ENCODE measurements at regions not wholly inside any gene's neighbourhood (a gene's known extent, or its start where the extent isn't known, plus 50 kb on each side); places are given as distances from the start of the nearest gene placed in this dataset.

GRCh38 chr4:174408841-174409552 lies 113.3 kb downstream of the HPGD start:
- Histone ChIP-seq H3K4me1 (no peaks in the 10 kb centered on the region), H3K27ac (no peak overlapping the region), H3K27me3 (no peaks in the 10 kb centered on the region), H3K9me3 (no peaks in the 10 kb centered on the region), H3K36me3 (no peaks in the 10 kb centered on the region), H3K4me3 (no peak overlapping the region)
- WGBS, 2 donors: 93 to 95% methylated on average over 8 of the region's 8 CpGs
- no peak for DNase-seq
- ATAC-seq (ENCODE audit: low FRiP score in 2 of 2): no peak
- TF ChIP-seq POLR2A (IDR thresholded peaks at IDR 0.05): no peak
- TF ChIP-seq POLR2AphosphoS5 (IDR thresholded peaks at IDR 0.05): no peak
- TF ChIP-seq, protein P1, sequence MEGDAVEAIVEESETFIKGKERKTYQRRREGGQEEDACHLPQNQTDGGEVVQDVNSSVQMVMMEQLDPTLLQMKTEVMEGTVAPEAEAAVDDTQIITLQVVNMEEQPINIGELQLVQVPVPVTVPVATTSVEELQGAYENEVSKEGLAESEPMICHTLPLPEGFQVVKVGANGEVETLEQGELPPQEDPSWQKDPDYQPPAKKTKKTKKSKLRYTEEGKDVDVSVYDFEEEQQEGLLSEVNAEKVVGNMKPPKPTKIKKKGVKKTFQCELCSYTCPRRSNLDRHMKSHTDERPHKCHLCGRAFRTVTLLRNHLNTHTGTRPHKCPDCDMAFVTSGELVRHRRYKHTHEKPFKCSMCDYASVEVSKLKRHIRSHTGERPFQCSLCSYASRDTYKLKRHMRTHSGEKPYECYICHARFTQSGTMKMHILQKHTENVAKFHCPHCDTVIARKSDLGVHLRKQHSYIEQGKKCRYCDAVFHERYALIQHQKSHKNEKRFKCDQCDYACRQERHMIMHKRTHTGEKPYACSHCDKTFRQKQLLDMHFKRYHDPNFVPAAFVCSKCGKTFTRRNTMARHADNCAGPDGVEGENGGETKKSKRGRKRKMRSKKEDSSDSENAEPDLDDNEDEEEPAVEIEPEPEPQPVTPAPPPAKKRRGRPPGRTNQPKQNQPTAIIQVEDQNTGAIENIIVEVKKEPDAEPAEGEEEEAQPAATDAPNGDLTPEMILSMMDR (IDR thresholded peaks at IDR 0.05): no peak
- TF ChIP-seq EP300 (IDR thresholded peaks at IDR 0.05): no peak

DNA sequence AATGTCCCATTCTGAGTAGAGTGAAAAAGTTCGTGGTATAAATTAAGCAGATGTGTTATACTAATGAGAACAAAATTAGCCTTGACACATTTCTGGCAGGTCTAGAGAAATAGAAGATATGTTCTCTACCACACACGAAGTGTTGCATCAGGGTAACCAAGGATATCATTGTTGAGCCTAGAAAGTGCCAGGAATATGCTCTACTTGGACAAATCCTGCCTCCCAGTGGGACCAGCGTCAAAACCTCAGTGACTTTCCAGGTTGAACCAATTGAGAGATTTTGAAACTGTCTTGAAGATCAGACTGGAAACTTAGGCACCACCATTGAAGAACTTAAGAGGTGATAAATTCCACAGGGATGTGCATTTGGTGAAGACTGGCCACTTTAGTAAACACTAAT lies 115.9 kb downstream of the HPGD start:
- 64% methylated on average over 3 of the region's 3 CpGs for WGBS, 2 donors
- TF ChIP-seq POLR2AphosphoS5 (IDR thresholded peaks at IDR 0.05) (no peak), POLR2A (IDR thresholded peaks at IDR 0.05) (no peak), EP300 (IDR thresholded peaks at IDR 0.05) (no peak)
- TF ChIP-seq, protein P1 (IDR thresholded peaks at IDR 0.05): no peak
- Histone ChIP-seq H3K4me3 (no peak overlapping the region), H3K27ac (no peak overlapping the region), H3K27me3 (no peaks in the 10 kb centered on the region), H3K4me1 (peaks cover 0 to 6% (median 0%) of the 10 kb centered on the region in 4 donors), H3K36me3 (no peaks in the 10 kb centered on the region), H3K9me3 (no peaks in the 10 kb centered on the region)
- ATAC-seq (ENCODE audit: low FRiP score in 2 of 2) (no peak), DNase-seq (no peak)

DNA sequence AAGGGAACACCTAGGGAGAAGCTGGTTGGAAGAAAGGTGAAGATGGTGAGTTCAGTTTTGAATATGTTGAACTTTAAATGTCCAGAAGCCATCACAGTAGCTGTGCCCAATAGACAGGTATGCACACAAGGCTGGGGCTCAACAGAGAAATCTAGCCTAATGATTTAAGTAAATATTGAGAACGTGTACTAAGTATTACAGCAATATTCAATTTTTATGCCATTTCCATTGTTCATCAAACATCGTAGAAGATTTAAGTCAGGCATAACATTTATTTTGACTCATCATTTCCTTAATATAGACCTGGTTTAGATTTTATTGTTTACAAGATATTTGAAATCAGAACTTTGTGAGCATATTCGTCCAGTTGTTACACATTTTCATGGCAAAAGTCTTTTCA lies 116.4 kb downstream of the HPGD start:
- TF ChIP-seq, protein P1 (IDR thresholded peaks at IDR 0.05): no peak
- TF ChIP-seq EP300 (IDR thresholded peaks at IDR 0.05) (no peak), POLR2AphosphoS5 (IDR thresholded peaks at IDR 0.05) (no peak), POLR2A (IDR thresholded peaks at IDR 0.05) (no peak)
- no peak overlapping the region for H3K27ac ChIP-seq
- ATAC-seq (ENCODE audit: low FRiP score in 2 of 2) (no peak), DNase-seq (no peak)
- no peak overlapping the region for H3K4me3 ChIP-seq
- WGBS, 2 donors: 80 to 83% methylated on average over 3 of the region's 3 CpGs
- no peaks in the 10 kb centered on the region for H3K9me3 ChIP-seq
- H3K4me1 ChIP-seq: peaks cover 0 to 6% (median 0%) of the 10 kb centered on the region in 4 donors
- H3K36me3 ChIP-seq: no peaks in the 10 kb centered on the region
- H3K27me3 ChIP-seq: no peaks in the 10 kb centered on the region

DNA sequence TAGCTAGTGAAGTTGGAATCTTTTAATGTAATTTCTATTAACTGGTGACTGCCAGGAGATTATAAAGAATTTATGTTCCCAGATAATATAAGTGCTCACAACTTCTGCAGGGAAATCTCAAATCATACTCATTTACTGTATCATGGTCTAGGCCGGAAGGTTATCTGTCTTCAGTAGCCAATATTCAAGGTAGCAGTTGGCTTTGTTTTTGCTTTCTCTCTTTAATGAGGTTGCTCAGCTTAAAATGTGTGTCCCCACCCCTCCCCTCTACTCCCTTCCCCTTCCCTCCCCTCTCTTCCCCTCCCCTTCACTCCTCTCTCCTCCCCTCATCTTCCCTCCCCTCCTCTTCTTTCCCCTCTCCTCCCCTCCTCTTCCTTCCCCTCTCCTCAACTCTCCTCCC lies 117.6 kb downstream of the HPGD start:
- Histone ChIP-seq H3K4me3 (no peak overlapping the region), H3K36me3 (no peaks in the 10 kb centered on the region), H3K9me3 (no peaks in the 10 kb centered on the region), H3K27ac (peak overlapping the region in 1 of 4 donors; percentile 6), H3K4me1 (peaks cover 0 to 6% (median 0%) of the 10 kb centered on the region in 4 donors), H3K27me3 (no peaks in the 10 kb centered on the region)
- ATAC-seq (ENCODE audit: low FRiP score in 2 of 2) (no peak), DNase-seq (no peak)
- WGBS, 2 donors: 81 to 89% methylated on average over 1 of the region's 1 CpG
- TF ChIP-seq EP300 (IDR thresholded peaks at IDR 0.05) (no peak), POLR2AphosphoS5 (IDR thresholded peaks at IDR 0.05) (no peak), POLR2A (IDR thresholded peaks at IDR 0.05) (no peak)
- TF ChIP-seq, protein P1 (IDR thresholded peaks at IDR 0.05): no peak

DNA sequence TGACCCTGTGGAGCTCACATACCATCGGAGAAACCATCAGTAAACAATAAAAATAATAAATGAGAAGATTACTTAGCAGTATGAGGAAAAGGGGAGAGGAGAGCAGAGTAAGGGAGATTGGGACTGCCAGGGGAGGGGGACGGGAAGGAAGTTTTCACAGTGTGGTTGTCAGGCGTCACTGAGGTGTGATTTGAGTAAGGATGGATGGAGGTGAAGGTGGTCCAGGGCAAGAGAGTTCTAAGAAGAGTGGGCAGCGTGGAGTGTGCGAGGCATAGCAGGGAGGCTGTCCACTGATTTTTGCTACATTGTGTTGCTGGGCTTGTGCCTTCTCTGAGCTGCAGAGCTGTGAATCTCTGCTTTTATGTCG lies 119.1 kb downstream of the HPGD start:
- WGBS, 2 donors: 62 to 74% methylated on average over 6 of the region's 6 CpGs
- Histone ChIP-seq H3K27ac (no peak overlapping the region), H3K36me3 (no peaks in the 10 kb centered on the region), H3K4me1 (peaks cover 0 to 6% (median 0%) of the 10 kb centered on the region in 4 donors), H3K9me3 (no peaks in the 10 kb centered on the region), H3K4me3 (no peak overlapping the region), H3K27me3 (no peaks in the 10 kb centered on the region)
- DNase-seq (no peak), ATAC-seq (ENCODE audit: low FRiP score in 2 of 2) (no peak)
- TF ChIP-seq, protein P1 (IDR thresholded peaks at IDR 0.05): no peak
- TF ChIP-seq EP300 (IDR thresholded peaks at IDR 0.05) (no peak), POLR2AphosphoS5 (IDR thresholded peaks at IDR 0.05) (no peak), POLR2A (IDR thresholded peaks at IDR 0.05) (no peak)
